ENCODE measurements at regions not wholly inside any gene's neighbourhood (a gene's known extent, or its start where the extent isn't known, plus 50 kb on each side); places are given as distances from the start of the nearest gene placed in this dataset.

DNA sequence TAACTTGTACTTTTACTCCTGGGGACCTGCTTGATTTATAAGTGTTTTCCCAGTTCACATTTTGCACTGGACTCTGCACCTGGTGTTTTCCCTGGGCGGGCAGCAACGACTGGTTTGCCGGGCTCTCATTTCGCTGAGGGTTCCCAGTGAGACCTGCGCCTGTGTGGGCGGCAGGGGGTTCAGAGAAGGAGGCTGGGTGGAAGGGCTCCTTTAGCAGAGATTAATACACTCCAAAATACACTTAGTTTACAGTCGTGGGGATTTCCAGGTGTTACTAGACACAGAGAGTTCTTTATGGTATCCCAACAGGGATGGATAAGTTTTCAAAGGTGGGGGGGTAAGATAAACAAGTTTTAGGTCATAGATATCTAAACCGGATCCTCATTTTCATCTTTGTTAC is 53.0 kb upstream of the SHISA3 start:
- no peaks in the 10 kb centered on the region for H3K36me3 ChIP-seq (ENCODE audit: control insufficient read depth in 2 of 2, extremely low read depth in 1 of 2, insufficient read depth in 2 of 2, low read length in 2 of 2)
- no peak overlapping the region for H2AFZ ChIP-seq (ENCODE audit: low read depth, low read length)
- H3K9me3 ChIP-seq (replicated peaks; ENCODE audit: control insufficient read depth, insufficient read depth, low read length), result no peaks in the 10 kb centered on the region
- DNase-seq (ENCODE audit: low read depth, low spot score) (no peak), FAIRE-seq (no peak)
- H3K9me1 ChIP-seq (replicated peaks; ENCODE audit: control insufficient read depth, extremely low read depth, insufficient read depth, low read length), result no peaks in the 10 kb centered on the region
- no peak overlapping the region for H3K27ac ChIP-seq (ENCODE audit: insufficient read depth, low read depth, low read length)
- peaks cover 23% of the 10 kb centered on the region for H3K4me1 ChIP-seq (ENCODE audit: control insufficient read depth, extremely low read depth, insufficient read depth, low read length)
- H3K79me2 ChIP-seq (ENCODE audit: control insufficient read depth, insufficient read depth, low read length), result no peaks in the 10 kb centered on the region
- CTCF ChIA-PET, result interaction anchor here (1.0 kb wide), 1 partner anchor 176 kb away, joined by 3 read pairs; no protein-coding TSS in a partner anchor
- BruUV-seq (replicated peaks), result no TSS peak
- H3K27me3 ChIP-seq (ENCODE audit: control insufficient read depth in 2 of 2, insufficient read depth in 2 of 2, low read length in 2 of 2), result no peaks in the 10 kb centered on the region
- H3K9ac ChIP-seq (replicated peaks; ENCODE audit: extremely low read depth, insufficient read depth, low read length), result no peak overlapping the region
- TF ChIP-seq, protein P1, sequence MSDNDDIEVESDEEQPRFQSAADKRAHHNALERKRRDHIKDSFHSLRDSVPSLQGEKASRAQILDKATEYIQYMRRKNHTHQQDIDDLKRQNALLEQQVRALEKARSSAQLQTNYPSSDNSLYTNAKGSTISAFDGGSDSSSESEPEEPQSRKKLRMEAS (IDR thresholded peaks at IDR 0.05; ENCODE audit: insufficient read depth, insufficient read length), result no peak
- TF ChIP-seq POLR2A (IDR thresholded peaks at IDR 0.05; ENCODE audit: low read depth, low read length), result no peak
- no peak for TF ChIP-seq GATA2 (IDR thresholded peaks at IDR 0.05; ENCODE audit: insufficient read depth, insufficient read length, low read depth, low read length)
- no peak for TF ChIP-seq MYC (IDR thresholded peaks at IDR 0.05; ENCODE audit: low read depth, low read length)
- dilution Hi-C loops (cut with MboI; ENCODE audit: extremely low pct_ligation_motif_present, low sequenced_read_pairs), result no loop called here
- intact Hi-C loops (cut with micrococcal nuclease), result loop anchor here (5.0 kb wide), 1 partner anchor 313 kb away; the partner anchor contains the start of gene ATP8A1
- no peaks in the 10 kb centered on the region for H4K20me1 ChIP-seq (replicated peaks; ENCODE audit: control insufficient read depth, extremely low read depth, insufficient read depth, low read length)
- no peak overlapping the region for H3K4me2 ChIP-seq (ENCODE audit: insufficient read depth, low read length)
- POLR2A ChIA-PET, result no interaction called here
- H3K4me3 ChIP-seq (replicated peaks in 1 of 3; ENCODE audit: insufficient read depth in 1 of 3, low read depth in 1 of 3, low read length in 3 of 3), result no peak overlapping the region

DNA sequence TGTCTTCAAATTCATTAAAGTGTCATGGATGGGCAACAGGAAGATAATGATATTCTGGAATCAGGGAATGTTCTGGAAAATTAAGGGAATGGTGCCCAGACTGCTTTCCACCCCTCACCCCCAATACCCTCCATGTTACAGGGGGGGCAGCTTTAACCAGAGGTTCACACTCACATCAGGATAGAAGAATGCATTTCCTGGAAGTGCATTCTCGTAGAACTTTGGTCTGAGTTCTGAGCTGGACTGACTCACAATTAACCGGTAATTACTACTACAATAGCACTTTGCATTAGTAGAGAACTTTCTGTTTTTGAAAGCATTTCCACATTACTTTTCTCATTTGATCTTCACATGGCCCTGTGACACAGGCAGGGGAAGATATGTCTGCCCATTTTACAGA is 52.5 kb upstream of the SHISA3 start:
- Histone ChIP-seq H3K4me2 (ENCODE audit: insufficient read depth, low read length) (no peak overlapping the region), H3K9ac (replicated peaks; ENCODE audit: extremely low read depth, insufficient read depth, low read length) (no peak overlapping the region), H2AFZ (ENCODE audit: low read depth, low read length) (peak overlapping the region; percentile 34), H3K27ac (ENCODE audit: insufficient read depth, low read depth, low read length) (no peak overlapping the region), H3K9me3 (replicated peaks; ENCODE audit: control insufficient read depth, insufficient read depth, low read length) (no peaks in the 10 kb centered on the region), H4K20me1 (replicated peaks; ENCODE audit: control insufficient read depth, extremely low read depth, insufficient read depth, low read length) (no peaks in the 10 kb centered on the region), H3K9me1 (replicated peaks; ENCODE audit: control insufficient read depth, extremely low read depth, insufficient read depth, low read length) (no peaks in the 10 kb centered on the region), H3K27me3 (ENCODE audit: control insufficient read depth in 2 of 2, insufficient read depth in 2 of 2, low read length in 2 of 2) (no peaks in the 10 kb centered on the region), H3K36me3 (ENCODE audit: control insufficient read depth in 2 of 2, extremely low read depth in 1 of 2, insufficient read depth in 2 of 2, low read length in 2 of 2) (no peaks in the 10 kb centered on the region), H3K4me1 (ENCODE audit: control insufficient read depth, extremely low read depth, insufficient read depth, low read length) (peaks cover 18% of the 10 kb centered on the region), H3K79me2 (ENCODE audit: control insufficient read depth, insufficient read depth, low read length) (no peaks in the 10 kb centered on the region), H3K4me3 (replicated peaks in 1 of 3; ENCODE audit: insufficient read depth in 1 of 3, low read depth in 1 of 3, low read length in 3 of 3) (no peak overlapping the region)
- ChIA-PET CTCF (interaction anchor here (1.0 to 1.3 kb wide), 2 partner anchors 26 to 175 kb away, joined by 3 to 6 read pairs; no protein-coding TSS in a partner anchor), POLR2A (no interaction called here)
- intact Hi-C loops (cut with micrococcal nuclease), result loop anchor here (5.0 kb wide), 1 partner anchor 313 kb away; the partner anchor contains the start of gene ATP8A1
- dilution Hi-C loops (cut with MboI; ENCODE audit: extremely low pct_ligation_motif_present, low sequenced_read_pairs), result no loop called here
- FAIRE-seq (no peak), DNase-seq (ENCODE audit: low read depth, low spot score) (no peak)
- no TSS peak for BruUV-seq (replicated peaks)
- no peak for TF ChIP-seq JUN (IDR thresholded peaks at IDR 0.05; ENCODE audit: borderline replicate concordance, insufficient read depth, insufficient read length, low read depth)
- TF ChIP-seq, protein P1 (IDR thresholded peaks at IDR 0.05; ENCODE audit: insufficient read depth, insufficient read length), result no peak

Data from endothelial cell of umbilical vein (primary cell).